Esophagus muscularis mucosa (tissue), 3 donors: ENCODE measurements at regions not wholly inside any gene's neighbourhood (a gene's known extent, or its start where the extent isn't known, plus 50 kb on each side); places are given as distances from the start of the nearest gene placed in this dataset.

Experiments
- POLR2A ChIP-seq: fragments of 450-650 bp; IDR thresholded peaks from one replicate; pipeline ENCODE4 v1.6.1; 2017; ENCODE audit warnings: antibody characterized with exemption, moderate library complexity, mild to moderate bottlenecking, low read depth
- TF ChIP-seq, protein P1 (sequence below), 3 experiments: fragments of 200-600 bp in 2 of 3; fragments of 450-650 bp in 1 of 3; sonication (generic) in 2 of 3; IDR thresholded peaks; one replicate each; pipeline ENCODE4 v1.5.1; 2017 to 2019; ENCODE audit warnings: antibody characterized with exemption in 3 of 3, mild to moderate bottlenecking in 2 of 3, moderate library complexity in 1 of 3

GRCh38 chr4:52366191-52366590 is 292.9 kb downstream of the USP46 start:
- TF ChIP-seq, protein P1, sequence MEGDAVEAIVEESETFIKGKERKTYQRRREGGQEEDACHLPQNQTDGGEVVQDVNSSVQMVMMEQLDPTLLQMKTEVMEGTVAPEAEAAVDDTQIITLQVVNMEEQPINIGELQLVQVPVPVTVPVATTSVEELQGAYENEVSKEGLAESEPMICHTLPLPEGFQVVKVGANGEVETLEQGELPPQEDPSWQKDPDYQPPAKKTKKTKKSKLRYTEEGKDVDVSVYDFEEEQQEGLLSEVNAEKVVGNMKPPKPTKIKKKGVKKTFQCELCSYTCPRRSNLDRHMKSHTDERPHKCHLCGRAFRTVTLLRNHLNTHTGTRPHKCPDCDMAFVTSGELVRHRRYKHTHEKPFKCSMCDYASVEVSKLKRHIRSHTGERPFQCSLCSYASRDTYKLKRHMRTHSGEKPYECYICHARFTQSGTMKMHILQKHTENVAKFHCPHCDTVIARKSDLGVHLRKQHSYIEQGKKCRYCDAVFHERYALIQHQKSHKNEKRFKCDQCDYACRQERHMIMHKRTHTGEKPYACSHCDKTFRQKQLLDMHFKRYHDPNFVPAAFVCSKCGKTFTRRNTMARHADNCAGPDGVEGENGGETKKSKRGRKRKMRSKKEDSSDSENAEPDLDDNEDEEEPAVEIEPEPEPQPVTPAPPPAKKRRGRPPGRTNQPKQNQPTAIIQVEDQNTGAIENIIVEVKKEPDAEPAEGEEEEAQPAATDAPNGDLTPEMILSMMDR (IDR thresholded peaks at IDR 0.05): no peak
- TF ChIP-seq POLR2A: no peak
